GM12864 (cell line): ENCODE measurements at regions not wholly inside any gene's neighbourhood (a gene's known extent, or its start where the extent isn't known, plus 50 kb on each side); places are given as distances from the start of the nearest gene placed in this dataset.

Experiments
- DNase-seq: peaks from one replicate; pipeline ENCODE4 v3.0.0-alpha.2; 2011; ENCODE audit warnings: low read depth
- H3K4me3 ChIP-seq: 2 replicates; pipeline ENCODE4 v1.5.1; 2011; ENCODE audit warnings: mild to moderate bottlenecking, low read depth, low read length, control low read depth
- TF ChIP-seq, protein P1 (sequence below): IDR thresholded peaks from 2 replicates; pipeline ENCODE4 v1.5.1; 2011; ENCODE audit warnings: low read depth, mild to moderate bottlenecking, moderate library complexity, low read length, control low read depth, inconsistent platforms; ENCODE audit errors: missing control alignments

DNA sequence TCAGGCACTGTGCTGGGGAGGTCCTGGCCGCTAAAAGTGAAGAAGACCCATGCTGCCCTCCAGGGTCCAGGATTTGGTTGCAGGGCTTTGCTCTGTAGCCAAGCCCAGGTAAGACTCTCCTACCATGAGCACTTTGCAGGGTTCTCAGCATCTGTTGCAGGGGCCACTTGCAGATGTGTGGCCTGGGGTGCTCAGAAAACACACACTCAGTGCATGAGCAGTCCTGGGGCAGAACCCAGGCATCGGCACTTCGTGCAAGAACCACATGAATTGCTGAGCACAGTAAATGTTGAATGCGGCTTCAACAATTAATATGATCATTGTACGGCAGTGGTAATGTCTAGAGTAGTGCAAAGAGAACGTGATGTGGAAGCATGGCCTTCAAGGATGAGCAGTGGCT, 98.5 kb upstream of the SMIM21 start:
- no peak overlapping the region for H3K4me3 ChIP-seq
- TF ChIP-seq, protein P1, sequence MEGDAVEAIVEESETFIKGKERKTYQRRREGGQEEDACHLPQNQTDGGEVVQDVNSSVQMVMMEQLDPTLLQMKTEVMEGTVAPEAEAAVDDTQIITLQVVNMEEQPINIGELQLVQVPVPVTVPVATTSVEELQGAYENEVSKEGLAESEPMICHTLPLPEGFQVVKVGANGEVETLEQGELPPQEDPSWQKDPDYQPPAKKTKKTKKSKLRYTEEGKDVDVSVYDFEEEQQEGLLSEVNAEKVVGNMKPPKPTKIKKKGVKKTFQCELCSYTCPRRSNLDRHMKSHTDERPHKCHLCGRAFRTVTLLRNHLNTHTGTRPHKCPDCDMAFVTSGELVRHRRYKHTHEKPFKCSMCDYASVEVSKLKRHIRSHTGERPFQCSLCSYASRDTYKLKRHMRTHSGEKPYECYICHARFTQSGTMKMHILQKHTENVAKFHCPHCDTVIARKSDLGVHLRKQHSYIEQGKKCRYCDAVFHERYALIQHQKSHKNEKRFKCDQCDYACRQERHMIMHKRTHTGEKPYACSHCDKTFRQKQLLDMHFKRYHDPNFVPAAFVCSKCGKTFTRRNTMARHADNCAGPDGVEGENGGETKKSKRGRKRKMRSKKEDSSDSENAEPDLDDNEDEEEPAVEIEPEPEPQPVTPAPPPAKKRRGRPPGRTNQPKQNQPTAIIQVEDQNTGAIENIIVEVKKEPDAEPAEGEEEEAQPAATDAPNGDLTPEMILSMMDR, result no peak
- no peak for DNase-seq

DNA sequence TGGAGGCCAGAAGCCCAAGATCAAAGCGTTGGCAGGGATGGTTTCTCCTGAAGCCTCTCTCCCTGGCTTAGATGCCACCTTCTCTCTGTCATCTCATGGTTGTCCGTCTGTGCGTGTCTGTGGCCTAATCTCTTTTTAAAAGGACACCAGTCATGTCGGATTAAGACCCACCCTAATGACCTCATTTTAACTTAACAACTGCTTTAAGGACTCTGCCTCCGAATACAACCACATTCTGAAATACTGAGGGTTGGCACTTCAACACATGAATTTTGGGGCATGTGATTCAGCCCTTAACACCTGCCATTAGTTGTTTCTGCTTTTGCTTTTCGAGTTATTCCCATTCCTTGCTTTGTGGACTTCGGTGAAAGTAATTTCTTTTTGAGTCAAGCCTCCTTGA, 97.8 kb upstream of the SMIM21 start:
- DNase-seq, result no peak
- no peak overlapping the region for H3K4me3 ChIP-seq
- TF ChIP-seq, protein P1, result no peak

DNA sequence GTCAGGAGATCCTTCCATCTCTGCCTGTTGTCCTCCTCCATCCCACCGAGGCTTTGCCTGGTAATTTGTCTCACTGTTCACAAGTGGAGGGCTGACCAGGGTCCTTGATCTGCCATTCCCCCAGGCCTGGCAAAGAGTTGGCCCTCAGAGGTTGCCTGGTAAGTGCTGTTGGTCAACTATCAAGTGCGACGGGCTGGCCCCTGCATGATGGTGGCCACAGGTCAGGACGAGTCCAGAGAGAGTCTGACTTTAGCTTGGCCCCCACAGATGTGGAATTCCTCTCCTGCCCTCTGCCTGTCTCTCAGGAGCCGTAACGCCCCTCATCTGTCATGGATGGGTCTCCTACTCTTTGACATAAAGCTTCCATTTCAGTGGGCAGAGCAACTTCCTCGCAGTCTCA, 97.3 kb upstream of the SMIM21 start:
- H3K4me3 ChIP-seq, result no peak overlapping the region
- DNase-seq, result no peak
- TF ChIP-seq, protein P1, result no peak

DNA sequence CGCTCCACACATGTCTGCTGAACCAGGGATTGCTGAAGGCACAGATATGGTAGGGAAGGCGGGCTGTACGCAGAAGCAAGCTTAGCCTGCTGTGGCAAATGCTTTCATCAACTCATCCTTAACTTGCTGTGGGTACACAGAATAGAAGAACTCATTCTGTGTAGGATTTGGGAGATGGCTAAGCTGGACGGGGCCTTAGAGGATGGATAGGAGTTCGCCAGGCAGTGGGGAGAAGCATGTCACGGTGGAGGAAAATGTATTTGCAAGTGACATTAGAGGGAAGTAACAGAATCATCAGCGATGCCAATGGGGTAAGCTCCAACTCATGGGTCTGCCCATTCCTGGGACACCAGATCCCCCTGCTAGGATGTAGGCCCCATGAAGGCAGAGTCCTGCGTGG, 96.7 kb upstream of the SMIM21 start:
- DNase-seq, result no peak
- TF ChIP-seq, protein P1, result no peak
- no peak overlapping the region for H3K4me3 ChIP-seq

DNA sequence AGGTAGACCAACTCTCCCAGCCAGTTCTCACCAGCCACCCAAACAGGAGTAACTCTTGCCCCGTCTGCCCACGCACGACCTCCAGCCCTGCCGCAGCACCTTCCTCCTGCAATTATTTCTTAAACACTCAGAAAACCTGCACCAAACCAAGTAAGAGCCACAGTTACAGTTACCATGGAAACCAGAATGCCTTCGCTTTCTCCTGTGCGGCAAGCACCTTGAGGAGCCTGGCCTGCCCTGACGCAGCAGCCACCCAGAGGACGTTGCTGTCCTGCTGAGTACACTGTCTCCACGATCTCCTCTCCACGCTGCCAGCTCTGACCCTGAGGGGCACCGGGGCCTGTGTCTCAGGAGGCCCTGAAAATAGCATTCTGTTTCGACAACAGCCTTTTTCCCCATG, 94.3 kb upstream of the SMIM21 start:
- TF ChIP-seq, protein P1, result no peak
- DNase-seq, result no peak
- H3K4me3 ChIP-seq, result no peak overlapping the region

DNA sequence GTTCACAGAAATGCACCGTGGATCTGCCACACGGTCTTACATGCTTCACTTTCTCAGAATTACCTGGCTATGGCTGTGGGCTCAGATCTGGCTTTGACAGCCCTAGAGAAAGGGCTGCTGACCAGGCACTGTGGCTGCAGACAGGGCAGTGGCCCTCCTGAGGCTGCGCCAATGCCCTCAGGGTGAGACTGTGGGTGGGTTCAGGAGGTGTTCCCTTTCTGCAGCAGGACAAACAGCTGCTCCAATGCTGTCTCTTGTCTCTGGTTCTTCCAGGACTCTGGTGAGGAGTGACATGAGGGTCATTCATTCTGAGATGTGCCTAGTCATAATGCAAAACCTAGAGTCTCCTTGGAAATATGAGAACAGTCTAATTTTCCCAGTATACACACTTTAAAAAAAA, 90.5 kb upstream of the SMIM21 start:
- TF ChIP-seq, protein P1, result no peak
- no peak overlapping the region for H3K4me3 ChIP-seq
- DNase-seq, result no peak

DNA sequence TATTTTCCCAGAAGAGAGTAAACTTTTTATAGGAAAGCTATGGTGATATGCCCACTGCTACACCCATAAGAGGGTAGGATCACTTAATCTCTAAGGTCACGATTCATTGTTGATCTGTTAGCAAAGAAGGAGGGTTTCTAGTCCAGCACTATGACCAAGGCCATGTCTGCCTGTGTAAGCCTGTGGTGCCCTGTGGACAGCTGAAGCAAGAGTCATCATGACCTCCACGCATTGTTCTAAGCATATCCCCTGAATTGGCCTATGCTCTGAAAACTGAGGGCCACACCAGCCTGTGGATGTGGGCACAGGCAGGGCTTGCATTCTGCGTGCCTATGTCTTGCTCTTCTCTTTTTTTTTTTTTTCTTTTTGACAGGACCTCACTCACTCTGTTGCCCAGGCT, 89.8 kb upstream of the SMIM21 start:
- TF ChIP-seq, protein P1, result no peak
- no peak for DNase-seq
- H3K4me3 ChIP-seq, result no peak overlapping the region
